Caco-2 (cell line): ENCODE measurements at regions not wholly inside any gene's neighbourhood (a gene's known extent, or its start where the extent isn't known, plus 50 kb on each side); places are given as distances from the start of the nearest gene placed in this dataset.

Source experiments
- BruUV-seq: library from RNA; stranded (reverse); fragments of 400-500 nt; replicated peaks from 2 replicates; lab custom pipeline; 2021; lab: Mats Ljungman, UMichigan
- CTCF ChIA-PET: fragments of 300-600 bp; sonication (Branson Sonifier 250); formaldehyde crosslinking; loops from one replicate; lab custom pipeline; 2022; ENCODE audit warnings: antibody characterized with exemption; lab: Charles Lee
- POLR2A ChIA-PET: fragments of 300-600 bp; sonication (Branson Sonifier 250); formaldehyde crosslinking; loops from one replicate; lab custom pipeline; 2022; ENCODE audit warnings: antibody characterized with exemption; lab: Charles Lee
- DNase-seq, 2 experiments: peaks; one replicate each; pipeline versions ENCODE4 v3.0.0 to v3.0.0-alpha.2; 2020 to 2022
- H3K27me3 ChIP-seq: replicated peaks from 2 replicates; pipeline ENCODE4 v1.6.0; 2011; ENCODE audit warnings: low read length; ENCODE audit not compliant: control insufficient read depth, insufficient read depth
- H3K36me3 ChIP-seq: 2 replicates; pipeline ENCODE4 v1.5.1; 2011; ENCODE audit warnings: low read length; ENCODE audit not compliant: control insufficient read depth, insufficient read depth
- H3K4me1 ChIP-seq: fragments of 250-450 bp; sonication (Bioruptor Pico); 2 replicates; pipeline ENCODE4 v1.5.1; 2020; ENCODE audit warnings: mild to moderate bottlenecking
- H3K4me3 ChIP-seq: 2 replicates; pipeline ENCODE4 v1.5.1; 2011; ENCODE audit warnings: low read depth, mild to moderate bottlenecking, control low read depth, low read length
- H3K9me3 ChIP-seq: fragments of 250-450 bp; sonication (Bioruptor Pico); 2 replicates; pipeline ENCODE4 v1.5.1; 2020; ENCODE audit warnings: mild to moderate bottlenecking, moderate library complexity
- H3K27ac Mint-ChIP-seq: one replicate; pipeline ENCODE4 v1.8.0; 2022; ENCODE audit warnings: mixed read lengths; ENCODE audit not compliant: unreplicated experiment
- H3K27me3 Mint-ChIP-seq: one replicate; pipeline ENCODE4 v1.8.0; 2022; ENCODE audit warnings: mixed read lengths; ENCODE audit not compliant: insufficient read depth, unreplicated experiment
- H3K36me3 Mint-ChIP-seq: one replicate; pipeline ENCODE4 v1.8.0; 2022; ENCODE audit warnings: mild to moderate bottlenecking, mixed read lengths; ENCODE audit not compliant: insufficient read depth, unreplicated experiment
- H3K4me1 Mint-ChIP-seq: one replicate; pipeline ENCODE4 v1.8.0; 2022; ENCODE audit warnings: low read depth, mixed read lengths; ENCODE audit not compliant: unreplicated experiment
- H3K4me3 Mint-ChIP-seq: one replicate; pipeline ENCODE4 v1.8.0; 2022; ENCODE audit warnings: mild to moderate bottlenecking, moderate library complexity, mixed read lengths; ENCODE audit not compliant: unreplicated experiment
- H3K9me3 Mint-ChIP-seq: one replicate; pipeline ENCODE4 v1.8.0; 2022; ENCODE audit warnings: mixed read lengths; ENCODE audit not compliant: unreplicated experiment
- intact Hi-C: fragments of 100-400 bp; cut with micrococcal nuclease; formaldehyde crosslinking; loops from one replicate; pipeline ENCODE4 v1.10.0; 2022; ENCODE audit not compliant: unreplicated experiment
- TF ChIP-seq, protein P1 (sequence below), 2 experiments: fragments of 200-600 bp in 1 of 2; IDR thresholded peaks; 1 replicate in 1 of 2; 2 replicates in 1 of 2; pipeline versions ENCODE4 v1.5.1 to v1.8.0; 2011 to 2022; ENCODE audit warnings: antibody characterized with exemption in 1 of 2, control low read depth in 1 of 2, inconsistent platforms in 1 of 2, low read depth in 1 of 2, low read length in 1 of 2, mild to moderate bottlenecking in 1 of 2, moderate library complexity in 1 of 2; ENCODE audit not compliant: insufficient read depth in 1 of 2, severe bottlenecking in 1 of 2, unreplicated experiment in 1 of 2

DNA sequence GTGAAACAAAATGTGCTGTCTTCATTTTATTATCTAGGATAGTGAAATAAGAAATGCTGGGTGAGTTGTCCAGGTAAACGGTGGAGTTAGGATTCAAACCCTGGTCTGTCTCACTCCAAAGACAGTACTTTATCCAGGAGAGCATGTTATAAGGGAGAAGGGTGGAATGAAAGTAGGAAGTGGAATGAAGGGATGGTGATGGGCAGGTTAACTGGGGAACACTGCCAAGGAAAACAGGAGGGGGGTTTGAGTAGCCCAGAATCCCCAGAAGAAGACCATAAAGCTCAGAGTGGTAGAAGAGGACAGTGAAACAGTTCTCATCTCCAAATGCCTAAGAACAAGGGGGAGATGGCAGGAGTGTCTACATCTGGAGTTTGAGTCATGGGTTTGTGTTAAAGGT lies 169.0 kb downstream of the BARX2 start:
- BruUV-seq = no TSS peak
- Histone ChIP-seq H3K9me3 (peaks cover 11% of the 10 kb centered on the region), H3K27me3 (no peaks in the 10 kb centered on the region), H3K4me3 (no peak overlapping the region), H3K4me1 (no peaks in the 10 kb centered on the region), H3K36me3 (peaks cover 1% of the 10 kb centered on the region; the same call in 1 of the 2 replicates)
- H3K27ac Mint-ChIP-seq = no peak overlapping the region
- intact Hi-C loops = no loop called here
- H3K36me3 Mint-ChIP-seq = no peaks in the 10 kb centered on the region
- peaks cover 19% of the 10 kb centered on the region for H3K9me3 Mint-ChIP-seq
- no peak for DNase-seq
- no peaks in the 10 kb centered on the region for H3K4me1 Mint-ChIP-seq
- ChIA-PET POLR2A (no interaction called here), CTCF (interaction anchor here (0.9 to 1.0 kb wide), 2 partner anchors 14 to 170 kb away, joined by 3 to 4 read pairs; partner anchors contain the start of gene BARX2)
- no peak overlapping the region for H3K4me3 Mint-ChIP-seq
- H3K27me3 Mint-ChIP-seq = peaks cover 9% of the 10 kb centered on the region
- TF ChIP-seq, protein P1, sequence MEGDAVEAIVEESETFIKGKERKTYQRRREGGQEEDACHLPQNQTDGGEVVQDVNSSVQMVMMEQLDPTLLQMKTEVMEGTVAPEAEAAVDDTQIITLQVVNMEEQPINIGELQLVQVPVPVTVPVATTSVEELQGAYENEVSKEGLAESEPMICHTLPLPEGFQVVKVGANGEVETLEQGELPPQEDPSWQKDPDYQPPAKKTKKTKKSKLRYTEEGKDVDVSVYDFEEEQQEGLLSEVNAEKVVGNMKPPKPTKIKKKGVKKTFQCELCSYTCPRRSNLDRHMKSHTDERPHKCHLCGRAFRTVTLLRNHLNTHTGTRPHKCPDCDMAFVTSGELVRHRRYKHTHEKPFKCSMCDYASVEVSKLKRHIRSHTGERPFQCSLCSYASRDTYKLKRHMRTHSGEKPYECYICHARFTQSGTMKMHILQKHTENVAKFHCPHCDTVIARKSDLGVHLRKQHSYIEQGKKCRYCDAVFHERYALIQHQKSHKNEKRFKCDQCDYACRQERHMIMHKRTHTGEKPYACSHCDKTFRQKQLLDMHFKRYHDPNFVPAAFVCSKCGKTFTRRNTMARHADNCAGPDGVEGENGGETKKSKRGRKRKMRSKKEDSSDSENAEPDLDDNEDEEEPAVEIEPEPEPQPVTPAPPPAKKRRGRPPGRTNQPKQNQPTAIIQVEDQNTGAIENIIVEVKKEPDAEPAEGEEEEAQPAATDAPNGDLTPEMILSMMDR (IDR thresholded peaks at IDR 0.05; ENCODE audit: insufficient read depth in 1 of 2, low read depth in 1 of 2, low read length in 1 of 2, severe bottlenecking in 1 of 2, unreplicated experiment in 1 of 2) = no peak

DNA sequence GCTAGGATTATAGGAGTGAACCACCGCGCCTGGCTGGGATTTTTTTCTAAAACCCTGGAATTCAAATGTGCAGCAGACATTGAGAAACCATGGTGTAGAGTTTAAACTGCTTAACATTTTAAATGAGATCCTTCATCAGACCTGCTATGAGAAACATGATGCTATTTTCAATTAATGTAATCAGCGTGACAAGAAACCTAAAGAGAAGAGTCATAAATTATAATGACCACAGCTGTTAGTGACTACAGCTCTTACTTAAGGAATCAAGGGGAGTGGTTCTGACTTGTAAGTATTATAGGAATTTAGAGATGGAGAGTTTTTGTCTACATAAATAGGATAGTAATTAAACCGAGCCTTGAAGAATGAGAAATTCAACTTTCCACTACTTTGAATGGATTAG lies 170.6 kb downstream of the BARX2 start:
- Mint-ChIP-seq H3K36me3 (no peaks in the 10 kb centered on the region), H3K4me3 (no peak overlapping the region), H3K9me3 (peaks cover 18% of the 10 kb centered on the region), H3K27me3 (peaks cover 9% of the 10 kb centered on the region), H3K27ac (no peak overlapping the region), H3K4me1 (no peaks in the 10 kb centered on the region)
- TF ChIP-seq, protein P1 (IDR thresholded peaks at IDR 0.05; ENCODE audit: insufficient read depth in 1 of 2, low read depth in 1 of 2, low read length in 1 of 2, severe bottlenecking in 1 of 2, unreplicated experiment in 1 of 2) = no peak
- Histone ChIP-seq H3K9me3 (peaks cover 2% of the 10 kb centered on the region; the same call in 1 of the 2 replicates), H3K27me3 (no peaks in the 10 kb centered on the region), H3K4me3 (no peak overlapping the region), H3K36me3 (peaks cover 1% of the 10 kb centered on the region; the same call in 1 of the 2 replicates), H3K4me1 (no peaks in the 10 kb centered on the region)
- ChIA-PET POLR2A (no interaction called here), CTCF (no interaction called here)
- no peak for DNase-seq
- intact Hi-C loops = no loop called here
- no TSS peak for BruUV-seq

DNA sequence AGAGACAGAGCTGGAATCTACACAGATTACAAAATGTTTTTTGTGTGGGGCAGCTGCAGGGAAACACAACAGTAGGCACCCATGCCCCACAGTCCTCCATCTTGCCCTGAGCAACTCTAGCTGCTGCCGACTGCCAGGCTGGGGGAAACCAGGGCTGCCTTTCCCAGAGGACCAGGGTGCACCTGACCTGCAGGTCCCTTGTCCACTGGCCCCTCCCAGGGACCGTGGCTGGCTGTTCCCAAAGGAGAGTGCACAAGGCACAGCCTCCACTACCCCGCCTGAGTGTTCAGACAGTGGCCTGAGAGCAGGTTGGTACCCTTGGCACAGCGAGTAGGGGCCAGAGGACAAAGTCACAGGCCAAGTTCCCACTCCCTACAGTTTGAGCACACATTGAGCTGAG lies 181.8 kb downstream of the BARX2 start:
- POLR2A ChIA-PET = no interaction called here

More for the DNA sequence above, 181.8 kb downstream of the BARX2 start:
- Mint-ChIP-seq H3K4me3 (no peak overlapping the region), H3K36me3 (no peaks in the 10 kb centered on the region), H3K27me3 (peaks cover 13% of the 10 kb centered on the region), H3K9me3 (peaks cover 11% of the 10 kb centered on the region), H3K4me1 (no peaks in the 10 kb centered on the region), H3K27ac (no peak overlapping the region)
- H3K4me1 ChIP-seq = no peaks in the 10 kb centered on the region
- DNase-seq = no peak
- no peaks in the 10 kb centered on the region; the same call in 1 of the 2 replicates for H3K27me3 ChIP-seq
- CTCF ChIA-PET = no interaction called here
- no peak overlapping the region for H3K4me3 ChIP-seq
- intact Hi-C loops = no loop called here
- no peaks in the 10 kb centered on the region for H3K9me3 ChIP-seq
- BruUV-seq = no TSS peak
- TF ChIP-seq, protein P1 (IDR thresholded peaks at IDR 0.05; ENCODE audit: insufficient read depth in 1 of 2, low read depth in 1 of 2, low read length in 1 of 2, severe bottlenecking in 1 of 2, unreplicated experiment in 1 of 2) = no peak
- no peaks in the 10 kb centered on the region for H3K36me3 ChIP-seq
